Liver (tissue), 8 donors: ENCODE measurements at regions not wholly inside any gene's neighbourhood (a gene's known extent, or its start where the extent isn't known, plus 50 kb on each side); places are given as distances from the start of the nearest gene placed in this dataset.

Experiments used
- DNase-seq: peaks from one replicate; pipeline ENCODE4 v3.0.0-alpha.2; 2017; ENCODE audit warnings: low spot score
- H3K27ac ChIP-seq, 2 donors: one replicate each; pipeline ENCODE4 v1.7.0; 2013; ENCODE audit warnings: inconsistent platforms in 2 of 2, low read length in 2 of 2, control low read depth in 1 of 2, low read depth in 1 of 2, mild to moderate bottlenecking in 1 of 2
- H3K27me3 ChIP-seq, 4 donors: one replicate each; pipeline versions ENCODE4 v1.6.1 to v1.7.0; 2013; ENCODE audit warnings: low read length in 3 of 4, inconsistent platforms in 1 of 4, mild to moderate bottlenecking in 1 of 4, moderate library complexity in 1 of 4; ENCODE audit not compliant: control insufficient read depth in 4 of 4, insufficient read depth in 4 of 4
- H3K36me3 ChIP-seq, 4 donors: one replicate each; pipeline versions ENCODE4 v1.6.1 to v1.7.0; 2013; ENCODE audit warnings: low read length in 3 of 4, mild to moderate bottlenecking in 3 of 4, low read depth in 1 of 4, moderate library complexity in 1 of 4; ENCODE audit not compliant: control insufficient read depth in 4 of 4, insufficient read depth in 3 of 4
- H3K4me1 ChIP-seq, 4 donors: one replicate each; pipeline versions ENCODE4 v1.6.1 to v1.7.0; 2013; ENCODE audit warnings: low read length in 3 of 4, mild to moderate bottlenecking in 3 of 4, moderate library complexity in 1 of 4; ENCODE audit not compliant: control insufficient read depth in 4 of 4, insufficient read depth in 4 of 4
- H3K4me3 ChIP-seq, 3 donors: one replicate each; pipeline versions ENCODE4 v1.6.1 to v1.7.0; 2013; ENCODE audit warnings: low read length in 3 of 3, control low read depth in 1 of 3, low read depth in 1 of 3, mild to moderate bottlenecking in 1 of 3
- H3K9ac ChIP-seq, 2 donors: one replicate each; pipeline ENCODE4 v1.7.0; 2013; ENCODE audit warnings: low read length in 2 of 2, mild to moderate bottlenecking in 2 of 2, moderate library complexity in 2 of 2, control low read depth in 1 of 2, low read depth in 1 of 2
- H3K9me3 ChIP-seq, 4 donors: one replicate each; pipeline versions ENCODE4 v1.6.1 to v1.7.0; 2013; ENCODE audit warnings: low read length in 3 of 4; ENCODE audit not compliant: control insufficient read depth in 4 of 4
- ATF3 ChIP-seq: IDR thresholded peaks from 2 replicates; pipeline ENCODE4 v1.6.1; 2016; ENCODE audit warnings: antibody characterized with exemption
- CTCF ChIP-seq: fragments of 150-350 bp; IDR thresholded peaks from 2 replicates; pipeline ENCODE4 v1.5.1; 2017; ENCODE audit warnings: improper control_type of control experiment, low read depth, low read length; ENCODE audit not compliant: missing input control
- EGR1 ChIP-seq, 2 donors: IDR thresholded peaks; 2 replicates each; pipeline ENCODE4 v1.6.1; 2016 to 2018; ENCODE audit warnings: antibody characterized with exemption in 2 of 2, low read depth in 2 of 2
- FOXA1 ChIP-seq: IDR thresholded peaks from 2 replicates; pipeline ENCODE4 v1.6.1; 2016; ENCODE audit warnings: antibody characterized with exemption
- FOXA2 ChIP-seq: IDR thresholded peaks from 2 replicates; pipeline ENCODE4 v1.6.1; 2016; ENCODE audit warnings: antibody characterized with exemption
- GABPA ChIP-seq, 2 donors: IDR thresholded peaks in 1 of 2; conservative IDR thresholded peaks in 1 of 2; 2 replicates each; pipeline ENCODE4 v1.6.1; 2016; ENCODE audit warnings: antibody characterized with exemption in 2 of 2, mild to moderate bottlenecking in 1 of 2, moderate library complexity in 1 of 2
- HNF4A ChIP-seq, 2 donors: conservative IDR thresholded peaks; 2 replicates each; pipeline ENCODE4 v1.6.1; 2016; ENCODE audit warnings: antibody characterized with exemption in 2 of 2, mild to moderate bottlenecking in 2 of 2
- HNF4G ChIP-seq: IDR thresholded peaks from 2 replicates; pipeline ENCODE4 v1.6.1; 2016; ENCODE audit warnings: antibody characterized with exemption
- JUND ChIP-seq, 2 donors: IDR thresholded peaks; 2 replicates each; pipeline ENCODE4 v1.6.1; 2016; ENCODE audit warnings: antibody characterized with exemption in 2 of 2
- MAX ChIP-seq: IDR thresholded peaks from 2 replicates; pipeline ENCODE4 v1.6.1; 2016; ENCODE audit warnings: antibody characterized with exemption
- NR2F2 ChIP-seq: IDR thresholded peaks from 2 replicates; pipeline ENCODE4 v1.6.1; 2016; ENCODE audit warnings: antibody characterized with exemption
- RAD21 ChIP-seq, 2 donors: IDR thresholded peaks; 2 replicates each; pipeline ENCODE4 v1.6.1; 2016; ENCODE audit warnings: antibody characterized with exemption in 2 of 2, mild to moderate bottlenecking in 2 of 2
- REST ChIP-seq: IDR thresholded peaks from 2 replicates; pipeline ENCODE4 v1.6.1; 2016; ENCODE audit warnings: antibody characterized with exemption, mild to moderate bottlenecking
- RXRA ChIP-seq, 2 donors: IDR thresholded peaks; 2 replicates each; pipeline ENCODE4 v1.6.1; 2017 to 2018; ENCODE audit warnings: antibody characterized with exemption in 2 of 2, mild to moderate bottlenecking in 1 of 2
- SP1 ChIP-seq: IDR thresholded peaks from 2 replicates; pipeline ENCODE4 v1.6.1; 2018; ENCODE audit warnings: antibody characterized with exemption, mild to moderate bottlenecking
- TAF1 ChIP-seq: conservative IDR thresholded peaks from 2 replicates; pipeline ENCODE4 v1.6.1; 2016; ENCODE audit warnings: antibody characterized with exemption, mild to moderate bottlenecking
- YY1 ChIP-seq: IDR thresholded peaks from 2 replicates; pipeline ENCODE4 v1.6.1; 2016; ENCODE audit warnings: antibody characterized with exemption, mild to moderate bottlenecking
- ZBTB33 ChIP-seq: IDR thresholded peaks from 2 replicates; pipeline ENCODE4 v1.6.1; 2016; ENCODE audit warnings: antibody characterized with exemption
- WGBS: extraction: QIAGEN DNeasy Blood & Tissue Kit; methylation state at CpG from one replicate; pipeline ENCODE4 v1.1.7; 2013; 5-methylcytosine and 5-hydroxymethylcytosine counted together
- donor health status: healthy.
- donor health status: healthy.
- donor health status: healthy.
- donor health status: healthy.
- donor health status: healthy.

GRCh38 chr1:164296172-164296571, 262.8 kb upstream of the PBX1 start:
- TF ChIP-seq JUND (IDR thresholded peaks at IDR 0.05): no peak
- TF ChIP-seq RXRA (IDR thresholded peaks at IDR 0.05): no peak
- TF ChIP-seq ZBTB33: no peak
- no peak for TF ChIP-seq RAD21 (IDR thresholded peaks at IDR 0.05)
- no peak for TF ChIP-seq MAX
- no peak for TF ChIP-seq REST
- no peak for TF ChIP-seq SP1
- TF ChIP-seq NR2F2: no peak
- no peak for TF ChIP-seq HNF4A (conservative IDR thresholded peaks at IDR 0.05)
- TF ChIP-seq FOXA2: no peak
- no peak for TF ChIP-seq HNF4G
- no peak for TF ChIP-seq TAF1
- no peak for TF ChIP-seq EGR1 (IDR thresholded peaks at IDR 0.05; ENCODE audit: low read depth in 2 of 2)
- TF ChIP-seq CTCF: no peak
- no peak for TF ChIP-seq ATF3
- no peak for TF ChIP-seq FOXA1
- no peak for TF ChIP-seq GABPA (IDR thresholded peaks at IDR 0.05 in 1 of 2, conservative IDR thresholded peaks at IDR 0.05 in 1 of 2)
- no peak for TF ChIP-seq YY1
- H3K9ac ChIP-seq: no peak overlapping the region
- peaks cover 0 to 4% (median 0%) of the 10 kb centered on the region in 4 donors for H3K9me3 ChIP-seq
- DNase-seq: no peak
- WGBS: 79% methylated on average over 7 of the region's 7 CpGs
- no peaks in the 10 kb centered on the region for H3K27me3 ChIP-seq
- H3K4me1 ChIP-seq: no peaks in the 10 kb centered on the region
- H3K36me3 ChIP-seq: no peaks in the 10 kb centered on the region
- no peak overlapping the region for H3K4me3 ChIP-seq
- H3K27ac ChIP-seq: no peak overlapping the region

- Histone ChIP-seq H3K9ac (no peak overlapping the region), H3K27me3 (no peaks in the 10 kb centered on the region), H3K36me3 (no peaks in the 10 kb centered on the region), H3K9me3 (no peaks in the 10 kb centered on the region), H3K4me1 (no peaks in the 10 kb centered on the region), H3K27ac (no peak overlapping the region), H3K4me3 (no peak overlapping the region)
- no peak for DNase-seq
- no peak for TF ChIP-seq REST
- no peak for TF ChIP-seq GABPA (IDR thresholded peaks at IDR 0.05 in 1 of 2, conservative IDR thresholded peaks at IDR 0.05 in 1 of 2)
- no peak for TF ChIP-seq RXRA (IDR thresholded peaks at IDR 0.05)
- TF ChIP-seq CTCF: no peak
- no peak for TF ChIP-seq FOXA1
- TF ChIP-seq YY1: no peak
- no peak for TF ChIP-seq MAX
- TF ChIP-seq TAF1: no peak
- no peak for TF ChIP-seq HNF4A (conservative IDR thresholded peaks at IDR 0.05)
- no peak for TF ChIP-seq EGR1 (IDR thresholded peaks at IDR 0.05; ENCODE audit: low read depth in 2 of 2)
- no peak for TF ChIP-seq SP1
Measured at GRCh38 chr1:164308101-164308500, 250.9 kb upstream of the PBX1 start.
